ENCODE measurements at regions not wholly inside any gene's neighbourhood (a gene's known extent, or its start where the extent isn't known, plus 50 kb on each side); places are given as distances from the start of the nearest gene placed in this dataset.

DNA sequence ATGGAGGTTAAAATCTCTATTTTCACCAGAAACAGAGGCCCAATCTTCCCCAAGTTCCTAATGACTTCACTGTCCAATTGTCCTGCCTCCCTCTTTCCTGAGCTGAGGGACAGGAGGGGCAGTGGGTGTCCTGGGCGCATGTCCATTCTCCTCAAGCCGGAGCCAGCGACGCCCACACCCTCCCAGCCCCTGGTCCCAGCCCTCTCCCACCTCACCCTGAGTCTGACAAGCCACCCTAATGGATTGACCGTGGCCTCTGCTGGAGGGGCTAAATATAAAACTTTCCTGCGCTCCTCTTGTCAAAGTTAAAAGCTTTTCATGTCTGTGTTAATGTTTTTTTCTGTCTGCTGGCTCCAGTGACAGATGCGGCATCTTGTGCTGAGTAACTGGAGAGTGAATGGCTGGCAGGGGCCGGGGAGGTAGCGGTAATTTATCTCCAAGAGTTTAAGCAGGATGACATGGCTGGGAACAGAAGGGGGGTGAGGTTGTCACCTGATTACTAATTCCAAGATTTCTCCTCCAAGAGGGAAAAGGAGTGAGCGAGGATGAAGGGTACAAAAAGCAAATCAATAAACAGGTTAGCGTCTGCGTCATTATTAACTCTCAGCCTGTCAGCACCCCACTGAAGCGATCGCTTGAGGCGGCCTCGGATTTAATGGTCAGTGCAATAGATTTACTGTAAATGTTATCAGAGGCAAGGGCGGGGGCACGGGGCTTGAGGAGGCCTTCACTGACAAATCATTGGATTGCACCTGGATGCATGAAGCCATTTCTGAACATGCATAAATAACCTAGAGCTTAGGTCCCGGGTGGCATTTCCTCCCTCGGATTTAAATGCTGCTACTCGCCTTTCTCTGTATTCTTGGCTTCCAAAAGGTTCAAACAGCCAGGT lies 118.1 kb upstream of the MAFB start:
- DNase-seq (ENCODE audit: low read depth, low spot score) = no peak

DNA sequence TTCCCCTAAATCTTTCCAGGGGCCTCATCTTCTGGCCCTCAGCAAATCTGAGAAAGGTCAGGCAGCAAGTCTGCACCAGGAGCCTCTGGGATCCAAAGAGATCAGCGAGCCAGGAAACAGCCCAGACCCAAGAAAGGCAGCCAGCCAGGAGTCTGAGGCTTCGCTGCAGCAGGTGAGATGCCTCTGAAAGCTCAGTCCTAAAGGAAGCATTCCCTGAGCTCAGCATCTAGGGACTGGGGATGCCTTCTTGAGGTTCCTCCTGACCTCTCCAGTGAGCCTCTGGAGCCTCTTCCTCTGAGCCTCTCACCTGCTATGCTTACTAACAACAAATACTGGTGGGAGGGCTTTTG lies 118.8 kb upstream of the MAFB start:
- no peak for DNase-seq (ENCODE audit: low read depth, low spot score)

DNA sequence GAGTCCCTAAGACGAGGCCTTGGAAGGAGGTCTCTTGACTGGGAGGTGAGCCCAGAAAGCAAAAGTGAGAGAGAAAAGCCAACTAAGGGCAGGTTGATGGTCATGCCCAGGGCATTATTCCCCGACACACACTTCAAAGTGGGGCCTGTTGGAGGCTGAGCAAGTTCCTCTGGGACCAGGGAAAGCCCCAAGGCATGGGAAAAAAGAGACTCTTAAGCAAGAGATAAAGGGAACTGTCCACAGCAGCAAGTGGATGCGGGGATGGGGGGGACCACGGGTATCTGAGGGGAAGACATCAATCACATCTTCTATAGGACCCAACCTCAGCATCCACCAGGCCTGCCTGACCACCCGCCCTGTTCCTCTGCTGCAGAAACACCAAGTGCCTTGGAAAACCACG lies 119.9 kb upstream of the MAFB start:
- DNase-seq (ENCODE audit: low read depth, low spot score) = no peak

DNA sequence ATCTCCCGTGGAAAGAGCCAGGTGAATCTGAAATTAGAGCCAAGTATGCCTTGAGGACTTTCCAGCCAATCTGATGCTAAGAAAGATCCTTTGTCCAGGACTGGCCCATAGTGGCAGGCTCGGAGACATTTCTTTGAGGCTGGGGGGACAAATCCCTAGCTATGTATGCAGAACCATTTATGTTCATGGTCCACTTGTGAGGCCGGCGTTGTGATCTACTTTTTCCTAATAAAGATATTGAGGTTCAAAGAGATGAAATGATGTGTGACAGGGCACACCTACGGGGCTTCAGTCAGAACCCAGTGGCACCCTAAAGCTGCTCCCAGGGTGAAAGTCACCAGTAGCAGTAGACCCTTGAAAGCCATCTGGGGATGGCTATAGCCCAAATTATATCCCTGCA lies 120.3 kb upstream of the MAFB start:
- DNase-seq (ENCODE audit: low read depth, low spot score) = no peak

DNA sequence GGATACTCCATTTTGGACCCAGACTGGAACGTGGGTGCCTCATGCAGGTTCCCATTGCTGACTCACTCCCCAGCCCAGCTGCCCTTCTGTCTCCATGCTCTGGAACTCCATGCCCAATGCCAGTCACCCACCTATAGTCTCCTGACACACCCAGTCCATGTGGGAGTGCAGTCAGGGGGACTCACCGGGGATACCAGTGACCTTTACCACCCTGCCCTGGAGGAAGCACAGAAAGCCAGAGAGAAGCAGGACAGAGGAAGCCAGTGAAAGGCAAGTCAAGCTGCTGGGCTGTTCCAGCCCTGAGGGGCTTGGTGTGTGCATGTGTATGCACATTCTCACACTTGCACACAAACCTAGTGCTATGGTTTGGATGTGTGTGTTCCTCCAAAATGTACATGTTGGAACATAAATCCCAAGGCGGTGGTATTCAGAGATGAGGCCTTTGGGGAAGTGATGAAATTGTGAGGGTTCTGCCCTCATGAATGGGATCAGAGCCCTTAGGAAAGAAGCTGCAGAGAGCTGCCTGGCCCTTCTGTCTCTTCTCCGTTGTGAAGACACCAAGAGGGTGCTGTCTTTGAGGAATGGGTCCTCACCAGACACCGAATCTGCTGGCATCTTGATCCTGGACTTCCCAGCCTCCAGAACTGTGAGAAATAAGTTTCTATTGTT lies 121.4 kb upstream of the MAFB start:
- DNase-seq (ENCODE audit: low read depth, low spot score) = no peak

DNA sequence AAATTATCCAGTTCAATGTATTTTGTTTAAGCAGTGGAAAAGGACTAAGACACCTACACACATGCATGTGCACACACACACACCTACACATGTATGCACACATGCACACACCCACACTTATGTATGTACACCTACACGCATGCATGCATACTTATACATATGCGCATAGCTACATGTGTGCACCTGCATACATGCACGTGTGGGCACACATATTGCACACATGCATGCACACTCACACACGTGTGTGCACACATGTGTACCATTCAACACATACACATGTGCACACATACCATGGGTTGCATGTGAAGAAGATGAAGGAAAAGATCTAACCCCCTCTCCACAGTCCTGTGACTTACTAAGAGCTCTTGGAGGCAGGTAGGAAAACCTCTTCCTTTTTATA lies 122.0 kb upstream of the MAFB start:
- DNase-seq (ENCODE audit: low read depth, low spot score) = no peak

DNA sequence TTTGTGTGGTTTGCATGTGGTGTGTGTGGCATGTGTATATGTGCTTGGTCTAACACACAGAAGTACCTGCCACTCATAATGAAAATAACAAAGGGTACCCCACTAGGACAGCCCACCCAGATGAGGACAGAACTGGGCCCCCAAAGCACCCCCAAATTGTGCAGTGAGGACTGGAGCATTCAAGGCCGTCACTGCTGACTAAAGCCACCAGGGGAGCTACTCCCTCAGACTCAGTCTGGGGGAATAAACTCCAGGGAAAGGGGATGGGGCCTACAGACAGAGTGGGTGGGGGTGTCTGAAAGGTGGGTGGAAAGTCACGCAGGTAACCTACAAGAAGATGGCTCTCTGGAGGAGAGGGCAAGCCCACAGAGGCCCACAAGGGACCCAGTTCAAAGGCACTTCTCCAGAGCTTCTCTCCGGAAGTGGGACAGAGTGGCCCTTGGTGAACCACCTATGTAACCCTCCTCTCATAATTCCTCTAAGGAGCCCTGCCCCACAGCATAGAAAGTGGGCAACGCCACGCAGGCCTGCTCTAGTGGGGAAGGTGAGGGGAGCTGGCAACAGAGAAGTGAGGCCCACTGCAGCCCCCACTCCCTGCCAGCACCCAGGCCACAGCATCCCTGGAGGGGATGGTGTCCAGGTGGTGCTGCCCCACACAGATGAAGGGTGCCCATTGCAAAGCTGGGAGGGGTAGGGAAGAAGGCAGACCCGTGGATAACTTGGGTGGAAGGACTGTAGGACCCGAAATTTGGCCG lies 122.8 kb upstream of the MAFB start:
- DNase-seq (ENCODE audit: low read depth, low spot score) = no peak

DNA sequence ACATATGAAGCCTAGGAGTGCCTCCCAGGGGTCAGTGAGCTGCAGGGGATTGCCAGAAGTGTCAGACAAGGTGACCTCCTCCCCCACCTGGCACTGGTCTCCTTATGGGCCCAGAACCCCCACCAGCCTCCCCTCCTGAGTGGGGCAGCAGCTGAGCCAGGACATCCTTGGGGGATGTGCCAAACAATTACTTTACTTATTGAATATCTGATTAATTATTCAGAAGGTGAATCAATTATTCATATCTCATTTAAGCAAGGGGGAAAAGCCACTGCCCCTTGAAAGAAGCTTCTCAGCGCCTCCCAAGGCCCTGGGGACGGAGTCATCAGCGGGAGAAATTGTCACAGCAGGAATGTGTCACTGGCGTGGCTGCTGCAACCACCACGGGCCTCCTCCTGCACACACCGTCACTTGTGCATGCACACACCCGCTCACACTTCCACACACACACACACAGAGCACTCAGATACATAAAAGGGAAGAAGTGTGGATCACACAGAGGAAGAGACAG lies 123.4 kb upstream of the MAFB start:
- no peak for DNase-seq (ENCODE audit: low read depth, low spot score)

DNA sequence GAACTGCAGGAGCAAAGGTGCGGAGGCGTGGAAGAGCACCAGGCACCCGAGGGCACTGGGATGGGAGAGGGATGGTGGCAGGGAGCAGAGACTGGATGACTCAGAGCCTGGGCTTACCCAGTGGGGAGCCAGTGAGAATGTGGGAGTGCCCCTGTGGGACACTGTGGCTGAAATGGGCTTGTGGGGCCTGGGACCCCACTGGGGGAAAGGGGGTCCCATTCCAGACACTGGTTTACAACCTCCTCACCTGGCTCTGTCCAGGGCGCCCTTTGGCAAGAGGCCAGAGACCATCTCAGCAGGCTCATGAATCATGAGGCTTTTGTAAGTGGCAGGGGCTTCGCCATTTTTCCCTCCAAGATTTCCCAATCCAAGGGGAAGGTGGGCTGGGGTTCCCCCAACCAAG lies 124.0 kb upstream of the MAFB start:
- no peak for DNase-seq (ENCODE audit: low read depth, low spot score)

DNA sequence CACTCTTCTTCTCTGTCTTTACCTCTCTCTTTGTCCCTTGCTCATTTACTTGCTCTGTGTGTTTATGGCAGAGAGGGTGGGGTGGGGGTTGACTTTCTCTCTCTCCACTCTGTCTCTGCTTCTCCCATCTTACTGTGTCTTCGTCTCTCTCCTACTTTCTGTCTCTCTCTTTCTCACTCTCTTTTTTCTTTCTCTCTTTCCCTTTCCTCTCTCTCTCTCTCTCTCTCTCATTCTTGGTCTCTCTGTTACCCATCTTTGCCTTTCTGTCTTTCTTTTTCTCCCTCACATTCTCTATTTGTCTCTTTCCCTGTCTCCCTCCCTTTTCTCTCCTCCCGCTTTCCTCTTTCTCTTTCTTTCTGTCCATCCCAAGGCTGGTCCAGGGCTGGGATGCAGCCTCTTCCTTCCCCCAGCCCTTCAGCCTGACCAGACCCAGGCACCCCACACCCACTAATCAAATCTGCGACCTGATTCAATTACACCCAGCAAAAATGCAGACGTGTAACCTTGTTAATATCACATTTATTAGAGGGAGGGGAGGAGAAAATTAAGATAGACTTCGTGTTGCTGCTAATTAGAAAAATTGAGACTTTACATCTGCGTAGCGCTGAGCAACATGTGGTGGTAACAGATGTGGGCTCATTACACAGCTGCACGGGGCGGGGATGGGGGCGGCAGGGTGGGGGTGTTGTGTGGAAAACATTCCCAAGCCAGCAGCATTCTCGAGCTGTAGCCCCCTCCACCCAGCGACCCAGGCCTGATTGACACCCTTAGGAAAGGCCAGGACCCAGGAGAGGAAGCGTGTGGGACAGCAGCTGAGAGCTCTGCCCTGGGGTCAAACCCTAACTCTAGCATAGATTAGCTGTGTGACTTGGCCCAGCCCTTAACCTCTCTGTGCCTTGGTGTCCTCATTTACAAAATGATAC lies 124.9 kb upstream of the MAFB start:
- no peak for DNase-seq (ENCODE audit: low read depth, low spot score)

DNA sequence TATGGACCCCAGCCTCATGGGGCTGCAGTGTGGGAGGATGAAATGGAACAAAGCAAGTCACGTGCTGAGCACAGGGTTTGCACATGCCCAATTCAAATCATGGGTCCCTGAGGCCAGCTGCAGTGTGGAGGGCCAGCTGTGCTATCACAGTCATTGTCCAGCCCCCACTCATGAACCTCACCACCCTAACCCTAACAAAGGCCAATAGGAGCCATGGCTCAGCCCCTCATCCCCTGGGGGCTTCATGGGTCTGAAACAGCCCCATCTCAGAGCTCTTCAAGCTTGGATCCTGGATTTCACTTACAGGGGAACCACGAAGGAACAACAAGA lies 125.6 kb upstream of the MAFB start:
- DNase-seq (ENCODE audit: low read depth, low spot score) = no peak

DNA sequence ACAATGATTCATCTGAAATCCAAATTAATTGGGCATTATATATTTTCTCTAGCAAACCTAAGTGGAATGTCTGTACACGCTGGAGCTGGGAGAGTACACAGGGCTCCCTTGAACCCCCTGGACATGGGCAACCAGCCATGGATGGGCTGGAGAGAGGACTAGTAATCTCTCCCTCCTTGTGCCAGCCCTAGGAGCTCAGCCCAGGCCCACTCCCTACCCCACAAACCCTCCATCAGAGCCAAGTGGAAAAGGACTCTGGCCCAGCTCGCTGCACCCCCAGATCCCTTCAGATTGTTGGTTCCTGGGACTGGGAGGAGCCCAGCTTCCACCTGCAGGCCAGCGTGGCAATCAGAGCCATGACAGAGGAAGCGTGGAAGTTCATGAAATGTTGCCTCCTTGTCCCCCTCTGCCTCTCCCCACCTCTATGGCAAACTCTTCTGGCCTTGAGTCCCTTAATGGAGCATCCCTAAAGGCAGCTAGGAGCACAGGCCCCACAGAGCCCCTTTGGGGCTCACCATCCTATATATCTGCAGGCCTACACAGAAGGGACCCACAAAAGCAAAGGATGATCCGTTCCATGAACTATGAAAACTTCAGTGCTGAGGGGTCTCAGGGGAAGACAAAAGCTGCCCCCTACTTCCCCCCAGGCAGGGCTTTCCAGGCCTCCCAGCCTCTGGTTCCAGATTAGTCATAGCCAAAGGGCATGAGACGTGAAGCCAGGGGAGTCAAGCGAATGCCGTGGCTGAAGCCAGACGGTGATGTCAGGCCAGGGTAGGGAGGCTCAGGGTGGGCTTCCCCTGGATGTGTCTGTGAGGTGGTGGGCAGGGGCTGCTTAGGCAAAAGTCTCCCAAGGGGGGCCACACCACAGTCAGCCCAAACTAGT lies 126.4 kb upstream of the MAFB start:
- no peak for DNase-seq (ENCODE audit: low read depth, low spot score)

DNA sequence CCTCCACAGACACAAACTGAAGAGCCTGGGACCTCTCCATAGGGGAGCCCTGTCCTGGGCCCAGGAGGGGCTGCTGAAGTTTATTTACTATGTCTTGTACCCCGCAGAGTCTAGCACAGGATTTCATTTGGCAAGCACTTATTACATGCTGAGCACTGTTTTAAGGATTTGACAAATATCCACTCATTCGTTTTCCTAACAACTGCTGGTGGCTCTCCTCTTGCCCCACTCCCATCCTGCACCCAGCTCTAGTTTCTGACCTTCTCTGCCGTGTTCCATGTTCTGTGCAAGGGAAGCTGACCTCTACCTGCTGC lies 127.0 kb upstream of the MAFB start:
- no peak for DNase-seq (ENCODE audit: low read depth, low spot score)

DNA sequence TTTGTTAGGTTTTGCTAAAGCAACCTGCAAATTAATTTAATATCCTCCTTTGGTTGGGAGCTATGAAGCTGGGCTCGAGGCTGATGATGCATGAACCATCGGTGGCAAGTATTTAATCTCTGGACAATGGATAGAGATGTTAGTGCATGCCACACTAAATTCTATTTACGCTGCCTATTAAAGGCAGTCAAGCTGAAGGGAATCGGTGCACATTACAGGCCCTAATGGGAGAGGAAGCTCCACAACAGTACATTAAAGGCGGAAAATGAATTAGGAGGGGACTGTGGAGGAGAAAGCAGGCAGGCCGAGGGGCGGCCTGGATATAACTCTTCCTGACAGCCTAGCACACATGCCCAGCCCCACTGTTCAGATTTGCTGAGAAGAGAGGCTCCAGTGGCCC lies 132.4 kb upstream of the MAFB start:
- no peak for DNase-seq (ENCODE audit: low read depth, low spot score)

DNA sequence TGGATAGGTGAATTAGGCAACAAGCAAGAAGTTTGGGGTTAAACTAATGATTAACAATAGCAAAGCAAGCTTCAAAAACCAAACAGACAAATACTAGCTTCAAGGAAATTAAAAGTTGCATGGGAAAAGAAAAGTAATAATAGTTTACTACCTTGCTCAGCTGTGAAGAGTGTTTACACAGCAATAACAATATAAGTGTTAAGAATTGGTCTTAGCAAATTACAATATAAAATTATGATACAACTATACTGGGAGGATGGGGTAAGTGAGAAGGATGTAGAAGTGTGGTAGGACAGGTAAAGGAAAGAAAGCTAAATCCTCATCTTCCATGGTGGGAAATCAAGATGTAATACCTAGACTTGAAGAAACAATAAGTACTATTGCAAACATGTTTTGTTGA lies 137.7 kb upstream of the MAFB start:
- no peak for DNase-seq (ENCODE audit: low read depth, low spot score)

DNA sequence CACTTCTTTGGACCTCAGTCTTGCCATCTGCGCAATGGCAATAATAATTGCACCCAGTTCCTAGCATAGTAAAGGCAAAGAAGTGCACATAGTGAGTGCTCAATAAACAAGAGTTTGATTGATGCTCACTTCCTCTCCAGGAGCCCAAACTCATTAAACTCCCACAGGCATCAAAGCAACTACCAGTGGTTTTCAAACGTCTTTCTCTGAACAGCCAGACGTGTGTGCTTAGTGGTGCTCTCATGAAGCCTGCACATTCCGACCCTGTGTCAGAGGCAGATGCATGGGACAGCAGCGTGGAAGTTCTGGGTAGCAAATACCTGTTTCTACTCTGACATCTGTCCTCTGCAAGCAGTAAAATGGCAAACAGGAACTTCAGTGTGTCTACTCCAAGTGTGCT lies 146.3 kb upstream of the MAFB start:
- no peak for DNase-seq (ENCODE audit: low read depth, low spot score)

DNA sequence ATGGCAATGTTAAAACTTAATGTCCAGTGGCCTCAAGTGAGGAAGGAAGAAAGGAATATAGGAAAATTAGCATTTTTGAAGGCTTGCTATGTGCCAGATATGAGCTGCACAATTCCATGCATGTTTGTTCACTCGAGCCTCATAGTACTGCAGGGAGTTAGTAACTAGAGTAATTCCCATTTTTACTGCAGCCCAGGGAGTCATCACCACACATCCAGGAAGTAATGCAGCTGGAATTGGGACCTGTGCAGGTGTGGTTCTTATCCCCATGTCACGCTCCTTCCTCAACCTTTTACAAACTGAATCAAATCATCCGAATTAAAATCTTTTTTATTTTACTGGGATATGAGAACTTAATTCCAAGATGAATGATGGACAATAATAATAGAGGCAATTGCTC lies 149.5 kb upstream of the MAFB start:
- no peak for DNase-seq (ENCODE audit: low read depth, low spot score)

DNA sequence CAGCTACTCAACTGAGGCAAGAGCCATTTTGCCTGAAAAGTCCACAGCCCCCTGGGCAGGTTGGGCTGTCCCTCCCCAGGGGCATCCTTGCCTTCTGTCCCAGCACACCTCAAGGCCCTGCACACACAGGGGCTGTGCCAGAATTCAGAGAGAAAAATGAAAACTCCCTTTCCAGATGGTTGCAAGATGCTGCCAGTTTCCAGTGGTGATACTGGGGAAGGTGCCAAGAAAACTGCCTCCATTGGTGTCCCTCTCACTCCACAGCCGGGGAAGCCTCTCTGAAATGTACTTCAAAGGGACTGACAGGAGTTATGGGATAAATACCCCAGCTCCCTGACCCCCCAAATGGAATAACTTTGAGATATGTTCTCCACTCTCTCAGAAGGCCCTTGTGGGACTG lies 154.2 kb upstream of the MAFB start:
- DNase-seq (ENCODE audit: low read depth, low spot score) = no peak

DNA sequence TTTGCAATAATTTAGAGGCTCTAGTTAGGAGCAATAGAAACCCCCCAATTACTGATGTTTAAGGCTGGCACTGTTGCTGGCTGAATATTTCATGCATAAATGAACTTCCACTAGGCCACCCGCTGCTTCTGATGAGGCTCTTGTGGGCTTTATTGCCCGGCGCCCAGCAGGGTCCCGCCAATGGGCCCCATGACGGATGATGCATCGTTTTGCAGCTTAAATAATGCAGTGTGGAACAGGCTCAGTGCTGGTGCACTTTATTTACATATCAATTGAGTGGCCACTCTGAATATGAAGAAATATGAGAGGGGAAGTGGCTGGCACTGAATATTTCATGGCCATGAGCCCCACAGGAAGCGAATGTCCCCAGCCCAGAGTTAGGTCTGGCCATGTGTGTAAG lies 155.3 kb upstream of the MAFB start:
- DNase-seq (ENCODE audit: low read depth, low spot score) = no peak

DNA sequence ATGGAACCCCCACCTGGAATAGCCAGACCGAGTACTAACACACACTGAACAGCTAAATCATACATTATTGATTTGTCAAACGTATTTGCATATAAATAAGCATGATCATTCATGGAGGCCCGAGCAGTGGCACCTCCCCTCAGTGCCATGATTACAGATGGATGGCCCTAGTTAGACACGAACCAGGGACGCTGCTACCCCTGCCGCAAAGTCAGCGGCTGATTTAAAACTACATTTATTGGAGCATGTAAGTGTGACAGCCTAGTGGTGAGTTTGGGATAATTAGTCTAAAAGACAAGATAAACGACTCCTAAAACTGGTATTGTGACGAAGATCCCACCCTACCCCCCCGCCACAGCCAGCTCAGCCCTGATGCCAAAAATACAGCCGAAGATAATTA lies 159.1 kb upstream of the MAFB start:
- no peak for DNase-seq (ENCODE audit: low read depth, low spot score)

DNA sequence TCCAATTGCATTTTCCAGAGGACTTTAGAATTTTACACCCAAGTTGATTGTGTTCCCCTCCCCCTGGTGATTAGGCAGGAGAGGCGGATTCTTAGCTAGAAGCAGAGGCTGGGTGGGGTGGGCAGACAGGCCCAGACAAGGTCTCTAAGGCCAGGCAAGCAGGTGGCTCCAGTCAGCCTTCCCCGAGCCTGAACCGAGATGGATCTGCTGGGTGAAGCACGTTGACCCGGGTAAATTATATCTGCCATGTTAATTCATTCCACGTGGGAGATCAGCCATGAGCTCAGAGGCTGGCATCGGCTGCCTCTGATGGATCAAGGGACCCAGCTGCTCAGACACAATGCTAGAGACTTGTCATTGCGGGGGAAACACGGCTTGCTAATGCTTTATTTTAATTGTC lies 159.5 kb upstream of the MAFB start:
- DNase-seq (ENCODE audit: low read depth, low spot score) = no peak
